ENCODE measurements at regions not wholly inside any gene's neighbourhood (a gene's known extent, or its start where the extent isn't known, plus 50 kb on each side); places are given as distances from the start of the nearest gene placed in this dataset.

DNA sequence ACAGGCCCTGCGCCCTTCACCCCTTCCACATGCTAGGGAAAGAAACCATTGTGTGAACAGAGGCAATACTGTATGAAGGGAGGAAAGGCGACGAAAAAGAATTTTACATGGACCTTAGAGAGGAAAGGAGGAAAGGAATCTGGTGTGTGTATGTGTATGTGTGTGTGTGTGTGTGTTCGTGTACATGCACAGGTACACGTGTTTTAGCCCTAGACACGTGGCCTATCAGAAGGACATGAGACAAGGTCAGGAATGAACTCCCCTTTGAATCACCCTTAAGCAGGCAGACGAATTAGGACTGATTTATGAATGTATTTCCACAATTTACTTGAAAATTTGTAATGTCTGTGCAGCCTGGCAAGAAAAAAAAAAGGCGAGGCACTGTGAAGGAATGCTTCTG lies 276.0 kb downstream of the ZNF516 start:
- Histone ChIP-seq H3K79me2 (ENCODE audit: insufficient read depth, low read length) (no peaks in the 10 kb centered on the region), H3K27me3 (ENCODE audit: low read length) (no peaks in the 10 kb centered on the region), H2AFZ (ENCODE audit: low read depth, low read length, severe bottlenecking) (no peak overlapping the region), H3F3A (ENCODE audit: insufficient read depth) (no peaks in the 10 kb centered on the region), H3K27ac (ENCODE audit: low read depth, low read length) (no peak overlapping the region), H3K4me3 (ENCODE audit: insufficient read depth, low read length, poor library complexity, severe bottlenecking) (no peak overlapping the region), H3K9ac (ENCODE audit: low read length) (no peak overlapping the region), H3K9me2 (replicated peaks; ENCODE audit: insufficient read depth, low read length) (no peaks in the 10 kb centered on the region), H4K20me1 (ENCODE audit: low read depth, low read length) (no peaks in the 10 kb centered on the region), H3K9me3 (ENCODE audit: insufficient read depth, low read length) (no peaks in the 10 kb centered on the region), H3K36me3 (ENCODE audit: low read length) (no peaks in the 10 kb centered on the region), H3K4me2 (ENCODE audit: low read depth, low read length, poor library complexity, severe bottlenecking) (no peak overlapping the region)
- TF ChIP-seq, protein P1, sequence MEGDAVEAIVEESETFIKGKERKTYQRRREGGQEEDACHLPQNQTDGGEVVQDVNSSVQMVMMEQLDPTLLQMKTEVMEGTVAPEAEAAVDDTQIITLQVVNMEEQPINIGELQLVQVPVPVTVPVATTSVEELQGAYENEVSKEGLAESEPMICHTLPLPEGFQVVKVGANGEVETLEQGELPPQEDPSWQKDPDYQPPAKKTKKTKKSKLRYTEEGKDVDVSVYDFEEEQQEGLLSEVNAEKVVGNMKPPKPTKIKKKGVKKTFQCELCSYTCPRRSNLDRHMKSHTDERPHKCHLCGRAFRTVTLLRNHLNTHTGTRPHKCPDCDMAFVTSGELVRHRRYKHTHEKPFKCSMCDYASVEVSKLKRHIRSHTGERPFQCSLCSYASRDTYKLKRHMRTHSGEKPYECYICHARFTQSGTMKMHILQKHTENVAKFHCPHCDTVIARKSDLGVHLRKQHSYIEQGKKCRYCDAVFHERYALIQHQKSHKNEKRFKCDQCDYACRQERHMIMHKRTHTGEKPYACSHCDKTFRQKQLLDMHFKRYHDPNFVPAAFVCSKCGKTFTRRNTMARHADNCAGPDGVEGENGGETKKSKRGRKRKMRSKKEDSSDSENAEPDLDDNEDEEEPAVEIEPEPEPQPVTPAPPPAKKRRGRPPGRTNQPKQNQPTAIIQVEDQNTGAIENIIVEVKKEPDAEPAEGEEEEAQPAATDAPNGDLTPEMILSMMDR (IDR thresholded peaks at IDR 0.05; ENCODE audit: insufficient read depth, low read length, poor library complexity, severe bottlenecking) = no peak
- no peak for TF ChIP-seq EZH2phosphoT487 (conservative IDR thresholded peaks at IDR 0.05; ENCODE audit: low read length)

DNA sequence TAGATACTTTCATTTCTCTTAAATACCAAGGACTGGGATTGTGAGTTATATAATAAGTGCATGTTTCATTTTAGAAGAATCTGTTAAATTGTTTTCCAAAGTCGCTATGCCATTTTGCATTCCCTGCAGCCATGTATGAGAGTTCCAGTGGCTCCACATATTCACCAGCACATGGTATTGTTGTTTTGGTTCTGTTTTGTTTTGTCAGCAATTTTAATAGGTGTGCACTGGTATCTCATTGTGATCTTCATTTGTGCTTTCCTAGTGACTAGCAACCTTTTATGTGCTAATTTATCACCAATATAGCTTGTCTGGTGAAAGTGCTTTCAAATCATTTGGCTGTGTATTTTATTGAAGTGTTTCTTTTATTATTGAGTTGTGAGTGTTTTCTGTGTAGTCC lies 278.9 kb downstream of the ZNF516 start:
- Histone ChIP-seq H4K20me1 (ENCODE audit: low read depth, low read length) (no peaks in the 10 kb centered on the region), H3K9me2 (replicated peaks; ENCODE audit: insufficient read depth, low read length) (no peaks in the 10 kb centered on the region), H3K27me3 (ENCODE audit: low read length) (no peaks in the 10 kb centered on the region), H3K27ac (ENCODE audit: low read depth, low read length) (no peak overlapping the region), H3K4me3 (ENCODE audit: insufficient read depth, low read length, poor library complexity, severe bottlenecking) (no peak overlapping the region), H3K79me2 (ENCODE audit: insufficient read depth, low read length) (no peaks in the 10 kb centered on the region), H3K9ac (ENCODE audit: low read length) (no peak overlapping the region), H3F3A (ENCODE audit: insufficient read depth) (no peaks in the 10 kb centered on the region), H3K4me2 (ENCODE audit: low read depth, low read length, poor library complexity, severe bottlenecking) (no peak overlapping the region), H3K36me3 (ENCODE audit: low read length) (no peaks in the 10 kb centered on the region), H2AFZ (ENCODE audit: low read depth, low read length, severe bottlenecking) (no peak overlapping the region), H3K9me3 (ENCODE audit: insufficient read depth, low read length) (no peaks in the 10 kb centered on the region)
- TF ChIP-seq, protein P1 (IDR thresholded peaks at IDR 0.05; ENCODE audit: insufficient read depth, low read length, poor library complexity, severe bottlenecking) = no peak
- no peak for TF ChIP-seq EZH2phosphoT487 (conservative IDR thresholded peaks at IDR 0.05; ENCODE audit: low read length)

DNA sequence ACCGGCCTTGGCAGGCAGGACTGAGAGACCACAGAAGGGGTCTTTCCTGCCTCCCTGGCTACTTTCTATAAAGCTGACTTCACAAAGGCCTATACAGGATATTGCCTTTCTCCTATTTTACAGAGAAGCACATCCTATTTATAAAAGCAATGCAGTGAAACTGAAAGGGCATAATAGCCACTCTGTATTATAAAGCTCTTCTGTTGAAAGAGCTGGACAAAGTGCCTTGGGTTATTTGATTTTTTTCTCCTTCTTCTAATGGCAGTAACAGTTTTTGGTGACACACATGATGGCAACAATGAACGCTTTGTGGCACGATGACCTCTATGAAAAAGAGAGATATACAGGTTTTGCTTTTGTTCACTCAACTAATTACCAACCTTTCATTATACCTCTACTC lies 281.1 kb downstream of the ZNF516 start:
- no peaks in the 10 kb centered on the region for H3F3A ChIP-seq (ENCODE audit: insufficient read depth)
- H4K20me1 ChIP-seq (ENCODE audit: low read depth, low read length) = no peaks in the 10 kb centered on the region
- no peaks in the 10 kb centered on the region for H3K9me3 ChIP-seq (ENCODE audit: insufficient read depth, low read length)
- no peaks in the 10 kb centered on the region for H3K36me3 ChIP-seq (ENCODE audit: low read length)
- H3K27me3 ChIP-seq (ENCODE audit: low read length) = 0 out of 2 replicates have a peak, but pooled peaks cover 3% of the 10 kb centered on the region
- no peak overlapping the region for H2AFZ ChIP-seq (ENCODE audit: low read depth, low read length, severe bottlenecking)
- H3K4me2 ChIP-seq (ENCODE audit: low read depth, low read length, poor library complexity, severe bottlenecking) = no peak overlapping the region
- TF ChIP-seq, protein P1 (IDR thresholded peaks at IDR 0.05; ENCODE audit: insufficient read depth, low read length, poor library complexity, severe bottlenecking) = no peak
- no peak for TF ChIP-seq EZH2phosphoT487 (conservative IDR thresholded peaks at IDR 0.05; ENCODE audit: low read length)
- H3K79me2 ChIP-seq (ENCODE audit: insufficient read depth, low read length) = no peaks in the 10 kb centered on the region
- no peak overlapping the region for H3K9ac ChIP-seq (ENCODE audit: low read length)
- H3K4me3 ChIP-seq (ENCODE audit: insufficient read depth, low read length, poor library complexity, severe bottlenecking) = no peak overlapping the region
- no peaks in the 10 kb centered on the region for H3K9me2 ChIP-seq (replicated peaks; ENCODE audit: insufficient read depth, low read length)
- no peak overlapping the region for H3K27ac ChIP-seq (ENCODE audit: low read depth, low read length)
